Activated naive CD4-positive, alpha-beta T cell treated with anti-CD3 and anti-CD28 coated beads for 36 hours (primary cell): ENCODE measurements at regions not wholly inside any gene's neighbourhood (a gene's known extent, or its start where the extent isn't known, plus 50 kb on each side); places are given as distances from the start of the nearest gene placed in this dataset.
"Not testable (repeated sequence)": the region's sequence is repeated elsewhere in the genome, so short reads cannot be mapped to it uniquely, and the experiment has no call there.

Experiments used
- CTCF ChIA-PET: fragments of 350-600 bp; sonication (Branson Sonifier 250); formaldehyde crosslinking; loops from one replicate; lab custom pipeline; 2021; ENCODE audit warnings: antibody characterized with exemption; lab: Charles Lee
- DNase-seq: peaks from one replicate; pipeline ENCODE4 v3.0.0-alpha.2; 2020
- H3K27ac Mint-ChIP-seq: one replicate; pipeline ENCODE4 v1.8.0; 2021; ENCODE audit warnings: mild to moderate bottlenecking, mixed read lengths
- H3K27me3 Mint-ChIP-seq: one replicate; pipeline ENCODE4 v1.8.0; 2021; ENCODE audit warnings: low read depth, mixed read lengths
- H3K36me3 Mint-ChIP-seq: one replicate; pipeline ENCODE4 v1.8.0; 2021; ENCODE audit warnings: low read depth, mixed read lengths
- H3K4me1 Mint-ChIP-seq: one replicate; pipeline ENCODE4 v1.8.0; 2021; ENCODE audit warnings: low read depth, mixed read lengths
- H3K4me3 Mint-ChIP-seq: one replicate; pipeline ENCODE4 v1.8.0; 2021; ENCODE audit warnings: mild to moderate bottlenecking, moderate library complexity, mixed read lengths
- H3K9me3 Mint-ChIP-seq: one replicate; pipeline ENCODE4 v1.8.0; 2021; ENCODE audit warnings: mixed read lengths
- intact Hi-C: fragments of 100-400 bp; cut with micrococcal nuclease; formaldehyde crosslinking; loops from one replicate; pipeline ENCODE4 v1.15.1; 2023

DNA sequence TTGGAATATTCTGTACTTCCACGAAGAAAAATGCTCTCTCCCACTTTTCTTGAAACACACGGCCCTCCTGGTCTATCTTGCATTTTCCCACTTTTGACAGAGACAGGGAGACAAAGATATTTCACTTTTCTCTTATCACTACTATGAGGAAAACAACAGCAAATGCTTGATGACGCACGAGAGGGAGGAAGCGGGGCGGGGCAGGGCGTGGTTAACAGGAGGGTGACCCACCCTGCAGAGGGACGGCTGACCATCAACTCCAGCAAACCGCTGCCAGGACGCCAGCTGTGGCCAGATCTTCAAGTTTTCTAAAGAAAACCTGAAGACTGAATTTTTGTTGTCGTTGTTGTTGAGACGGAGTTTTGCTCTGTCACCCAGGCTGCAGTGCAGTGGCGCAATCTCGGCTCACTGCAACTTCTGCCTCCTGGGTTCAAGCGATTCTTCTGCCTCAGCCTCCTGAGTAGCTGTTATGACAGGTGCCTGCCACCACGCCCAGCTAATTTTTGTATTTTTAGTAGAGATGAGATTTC is 63.8 kb downstream of the NSUN5 start:
- H3K4me1 Mint-ChIP-seq, intact Hi-C loops, H3K4me3 Mint-ChIP-seq, H3K27ac Mint-ChIP-seq, DNase-seq, H3K36me3 Mint-ChIP-seq, H3K9me3 Mint-ChIP-seq, H3K27me3 Mint-ChIP-seq, CTCF ChIA-PET: not testable (repeated sequence)

DNA sequence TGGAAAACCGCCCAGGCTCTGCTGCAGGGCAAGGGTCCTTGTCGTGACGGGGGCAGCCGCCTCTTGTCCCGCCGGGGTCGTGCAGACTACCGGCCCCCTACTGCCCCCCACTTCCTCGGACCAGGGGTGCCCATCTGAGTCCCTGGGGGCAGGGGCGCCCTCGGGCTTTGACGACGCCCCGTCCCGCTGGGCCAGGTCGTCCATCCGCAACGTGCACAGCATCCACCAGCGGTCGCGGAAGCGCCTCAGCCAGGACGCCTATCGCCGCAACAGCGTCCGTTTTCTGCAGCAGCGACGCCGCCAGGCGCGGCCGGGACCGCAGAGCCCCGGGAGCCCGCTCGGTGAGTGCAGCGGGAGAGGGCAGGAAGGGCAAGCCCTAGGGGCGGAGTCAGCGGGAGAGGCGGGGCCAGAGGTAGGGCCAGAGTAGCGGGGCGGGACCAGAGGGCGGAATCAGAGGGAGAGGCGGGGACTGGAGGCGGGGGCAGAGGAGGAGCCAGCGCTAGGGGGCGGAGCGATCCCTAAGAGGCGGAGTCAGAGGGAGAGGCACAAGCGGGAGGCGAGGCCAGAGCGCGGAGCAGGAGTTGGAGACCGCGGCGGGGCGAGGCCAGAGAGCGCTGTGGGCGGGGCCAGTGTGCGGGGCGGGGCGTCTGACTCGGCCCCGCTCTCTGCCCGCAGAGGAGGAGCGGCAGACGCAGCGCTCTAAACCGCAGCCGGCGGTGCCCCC is 73.5 kb downstream of the NSUN5 start:
- H3K27ac Mint-ChIP-seq: not testable (repeated sequence)

DNA sequence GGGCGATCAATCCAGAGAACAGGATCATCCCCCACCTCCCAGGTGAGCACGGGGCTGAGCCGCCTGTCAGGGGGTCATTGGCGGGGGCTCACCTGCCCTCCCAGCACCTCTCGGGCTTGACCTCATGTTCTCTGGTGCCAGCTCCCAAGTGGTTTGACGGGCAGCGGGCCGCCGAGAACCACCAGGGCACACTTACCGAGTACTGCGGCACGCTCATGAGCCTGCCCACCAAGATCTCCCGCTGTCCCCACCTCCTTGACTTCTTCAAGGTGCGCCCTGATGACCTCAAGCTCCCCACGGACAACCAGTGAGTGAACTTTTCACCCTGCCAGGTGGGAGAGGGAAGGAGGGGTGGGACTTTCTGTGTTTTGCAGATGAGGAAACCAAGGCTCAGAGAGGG is 82.9 kb downstream of the NSUN5 start:
- H3K4me1 Mint-ChIP-seq, H3K9me3 Mint-ChIP-seq, CTCF ChIA-PET: not testable (repeated sequence)

More for the DNA sequence above, 73.5 kb downstream of the NSUN5 start:
- intact Hi-C loops, H3K9me3 Mint-ChIP-seq, H3K27me3 Mint-ChIP-seq, CTCF ChIA-PET, H3K4me3 Mint-ChIP-seq, H3K4me1 Mint-ChIP-seq, H3K36me3 Mint-ChIP-seq: not testable (repeated sequence)
- DNase-seq: peak; percentile 96

DNA sequence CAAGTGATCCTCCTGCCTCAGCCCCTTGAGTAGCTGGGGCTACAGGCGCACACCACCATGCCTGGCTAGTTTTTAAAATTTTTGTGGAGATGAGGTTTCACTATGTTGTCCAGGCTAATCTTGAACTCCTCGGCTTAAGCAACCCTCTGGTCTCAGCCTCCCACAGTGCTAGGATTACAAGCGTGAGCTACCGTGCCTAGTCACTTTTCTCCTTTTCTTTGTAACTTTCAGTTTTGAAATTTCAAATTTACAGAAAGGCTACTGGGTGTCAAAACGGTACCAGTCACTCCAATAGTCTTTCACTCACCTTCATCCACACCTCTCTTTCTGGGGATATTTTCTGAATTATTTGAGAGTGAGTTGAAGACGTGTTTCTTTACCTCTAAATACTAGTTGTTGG is 86.9 kb downstream of the NSUN5 start:
- H3K27ac Mint-ChIP-seq: not testable (repeated sequence)

More for the DNA sequence above, 82.9 kb downstream of the NSUN5 start:
- H3K4me3 Mint-ChIP-seq, DNase-seq, H3K27me3 Mint-ChIP-seq, H3K27ac Mint-ChIP-seq, intact Hi-C loops, H3K36me3 Mint-ChIP-seq: not testable (repeated sequence)

DNA sequence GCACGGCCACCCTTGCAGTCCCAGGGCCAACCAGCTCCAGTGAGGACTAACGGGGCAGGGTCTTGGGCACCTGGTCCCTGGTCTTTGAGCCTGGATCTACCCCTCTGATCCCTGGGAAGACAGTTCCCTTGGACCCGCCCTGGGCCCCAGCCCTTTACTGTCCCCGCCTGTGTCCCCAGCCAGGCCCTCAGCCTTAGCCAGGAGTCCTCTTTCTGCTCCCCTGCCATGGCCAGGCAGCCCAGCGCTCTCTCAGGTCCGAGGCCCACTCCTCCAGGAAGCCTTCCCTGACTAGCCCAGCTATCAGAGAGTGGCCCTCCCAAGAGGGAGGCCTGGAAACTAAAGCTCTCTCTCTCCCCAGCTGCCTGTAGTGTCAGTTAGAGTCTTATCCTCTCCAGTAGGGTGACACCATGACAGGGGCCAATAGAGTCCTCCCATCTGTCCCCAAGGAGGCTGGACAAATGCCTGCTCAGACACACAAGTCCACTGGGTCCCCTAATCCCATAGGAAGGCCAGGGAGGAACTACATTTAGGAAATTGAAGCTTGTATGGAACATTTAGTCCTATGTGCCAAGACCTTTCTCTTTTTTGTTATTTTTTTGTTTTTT is 87.8 kb downstream of the NSUN5 start:
- intact Hi-C loops, CTCF ChIA-PET, H3K4me3 Mint-ChIP-seq, H3K4me1 Mint-ChIP-seq, DNase-seq, H3K27me3 Mint-ChIP-seq, H3K27ac Mint-ChIP-seq, H3K36me3 Mint-ChIP-seq, H3K9me3 Mint-ChIP-seq: not testable (repeated sequence)

More for the DNA sequence above, 86.9 kb downstream of the NSUN5 start:
- H3K4me3 Mint-ChIP-seq, H3K4me1 Mint-ChIP-seq, H3K36me3 Mint-ChIP-seq, H3K27me3 Mint-ChIP-seq, intact Hi-C loops, DNase-seq, H3K9me3 Mint-ChIP-seq, CTCF ChIA-PET: not testable (repeated sequence)

DNA sequence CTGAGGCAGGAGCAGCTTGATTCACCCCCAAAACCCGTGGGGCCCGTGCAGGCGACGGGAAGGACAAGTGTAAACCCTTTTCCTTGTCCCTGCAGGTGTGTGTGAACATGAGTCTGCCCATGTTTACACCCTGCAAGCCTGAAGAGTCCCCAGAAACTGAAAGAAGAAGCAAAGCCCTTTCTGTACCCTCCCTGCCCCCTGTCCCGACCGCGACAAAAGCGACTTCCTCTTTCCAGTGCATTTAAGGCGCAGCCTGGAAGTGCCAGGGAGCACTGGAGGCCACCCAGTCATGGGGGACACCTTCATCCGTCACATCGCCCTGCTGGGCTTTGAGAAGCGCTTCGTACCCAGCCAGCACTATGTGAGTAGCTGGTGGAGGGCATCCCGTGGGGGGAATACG is 88.3 kb downstream of the NSUN5 start:
- H3K4me3 Mint-ChIP-seq, intact Hi-C loops, H3K27me3 Mint-ChIP-seq, H3K4me1 Mint-ChIP-seq, H3K36me3 Mint-ChIP-seq, DNase-seq, H3K27ac Mint-ChIP-seq, H3K9me3 Mint-ChIP-seq, CTCF ChIA-PET: not testable (repeated sequence)

DNA sequence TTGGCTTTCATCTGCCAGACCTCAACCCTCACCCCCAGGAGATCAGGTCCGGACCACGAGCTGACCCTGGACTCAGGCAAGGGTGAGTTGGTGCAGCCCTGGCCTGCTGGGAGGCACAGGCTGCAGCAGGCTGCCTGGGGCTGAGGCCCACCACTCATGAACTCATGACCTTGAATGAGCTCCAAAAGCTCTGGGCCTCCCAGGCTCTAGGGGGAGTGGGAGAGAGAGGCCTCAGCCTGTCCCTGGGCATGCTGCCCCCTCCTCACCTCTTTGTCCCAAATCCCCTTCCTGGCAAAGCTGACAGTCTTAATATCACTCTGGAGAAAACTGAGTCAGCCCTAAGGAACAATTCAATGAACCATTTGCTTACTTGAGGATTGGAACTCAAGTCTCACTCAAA is 89.8 kb downstream of the NSUN5 start:
- H3K4me3 Mint-ChIP-seq, H3K4me1 Mint-ChIP-seq, H3K36me3 Mint-ChIP-seq, intact Hi-C loops, H3K27me3 Mint-ChIP-seq, H3K9me3 Mint-ChIP-seq, CTCF ChIA-PET, H3K27ac Mint-ChIP-seq, DNase-seq: not testable (repeated sequence)

DNA sequence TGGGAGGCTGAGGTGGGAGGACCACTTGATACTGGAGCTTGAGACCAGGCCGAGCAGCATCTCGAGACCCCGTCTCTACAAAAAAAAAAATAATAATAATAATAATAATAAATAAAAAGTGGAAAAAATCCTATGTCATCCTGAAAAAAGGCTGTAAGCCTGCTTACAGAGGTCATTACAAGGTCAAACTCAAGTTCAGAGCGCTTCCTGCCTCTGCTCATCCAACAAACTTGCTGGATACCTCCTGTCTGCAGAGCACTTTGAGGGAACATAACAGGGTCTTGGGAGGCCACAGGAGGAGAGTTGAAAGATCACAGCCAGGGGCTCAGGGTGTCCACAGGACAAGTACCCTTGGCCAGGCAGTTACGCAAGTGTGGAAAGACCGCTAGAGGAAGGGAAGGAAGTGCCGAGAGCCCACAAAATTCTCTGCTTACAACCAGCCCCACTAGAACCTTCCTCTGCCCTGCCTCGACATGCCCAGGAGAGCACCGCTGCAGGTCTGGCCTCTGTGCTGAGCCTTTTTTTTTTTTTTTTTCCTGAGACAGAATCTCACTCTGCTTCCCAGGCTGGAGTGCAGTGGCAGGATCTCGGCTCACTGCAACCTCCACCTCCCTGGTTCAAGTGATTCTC is 92.5 kb downstream of the NSUN5 start:
- CTCF ChIA-PET, H3K4me1 Mint-ChIP-seq, H3K27me3 Mint-ChIP-seq, H3K9me3 Mint-ChIP-seq, H3K4me3 Mint-ChIP-seq, intact Hi-C loops, DNase-seq, H3K27ac Mint-ChIP-seq, H3K36me3 Mint-ChIP-seq: not testable (repeated sequence)

DNA sequence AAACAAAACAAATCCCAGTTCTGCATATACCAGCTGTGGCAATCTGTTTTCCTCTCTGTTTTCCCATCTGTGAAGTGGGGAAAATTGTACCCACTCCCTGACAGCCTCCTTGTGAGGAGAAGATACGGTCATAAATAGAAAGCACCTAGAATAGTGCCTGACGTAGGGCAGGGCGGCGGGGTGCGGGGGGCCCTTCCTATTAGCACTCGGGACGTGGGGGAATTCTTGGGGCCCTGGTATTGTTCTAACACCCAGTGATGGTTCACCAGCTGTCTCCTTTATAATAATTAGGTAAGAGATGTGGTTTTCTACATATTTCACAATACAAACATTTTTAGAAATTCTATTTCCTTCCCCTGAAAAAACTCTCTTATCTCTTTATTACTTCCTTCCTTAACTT is 93.4 kb downstream of the NSUN5 start:
- H3K4me3 Mint-ChIP-seq, CTCF ChIA-PET, H3K27ac Mint-ChIP-seq, H3K36me3 Mint-ChIP-seq, intact Hi-C loops, H3K4me1 Mint-ChIP-seq, H3K9me3 Mint-ChIP-seq, H3K27me3 Mint-ChIP-seq, DNase-seq: not testable (repeated sequence)

DNA sequence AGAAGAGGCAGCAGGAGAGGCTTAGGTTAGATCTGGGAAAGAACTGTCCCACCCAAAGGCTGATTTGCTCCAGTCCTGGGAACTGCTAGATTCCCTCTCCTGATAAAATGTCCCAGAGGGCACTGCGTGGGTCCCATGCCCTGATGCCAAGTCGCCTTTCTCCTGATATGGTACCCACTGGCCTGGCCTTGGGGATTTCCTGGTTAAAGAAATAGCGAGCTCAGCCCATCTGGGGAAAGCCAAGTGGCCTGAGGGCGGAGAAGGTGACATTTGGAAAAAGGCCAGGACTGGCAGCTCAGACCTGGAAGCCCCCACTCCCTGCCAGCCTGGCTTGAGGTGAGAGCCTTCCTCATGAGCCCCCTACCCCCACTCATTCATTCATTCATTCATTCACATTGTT is 94.2 kb downstream of the NSUN5 start:
- intact Hi-C loops, H3K4me1 Mint-ChIP-seq, DNase-seq, H3K27ac Mint-ChIP-seq, H3K9me3 Mint-ChIP-seq, CTCF ChIA-PET, H3K4me3 Mint-ChIP-seq, H3K36me3 Mint-ChIP-seq, H3K27me3 Mint-ChIP-seq: not testable (repeated sequence)

DNA sequence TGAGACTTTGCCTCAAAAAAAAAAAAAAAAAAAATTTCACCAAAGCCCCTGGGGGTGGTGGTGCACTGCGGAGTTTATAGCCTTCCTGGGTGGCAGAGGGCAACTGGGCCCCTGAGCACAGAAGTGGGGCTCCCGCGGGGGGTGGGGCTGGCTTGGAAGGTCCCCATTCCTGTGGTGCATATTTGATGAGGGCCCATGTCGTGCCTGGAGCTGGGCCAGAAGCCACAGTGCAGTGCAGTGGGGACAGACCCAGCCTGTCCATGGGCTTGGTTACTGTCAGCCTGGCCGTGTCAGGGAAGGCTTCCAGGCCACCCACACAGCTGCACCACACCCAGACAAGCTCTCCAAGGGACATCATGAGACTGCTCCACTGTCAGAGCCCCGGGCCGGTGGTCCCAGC is 95.5 kb downstream of the NSUN5 start:
- H3K9me3 Mint-ChIP-seq, H3K4me1 Mint-ChIP-seq, H3K27ac Mint-ChIP-seq, CTCF ChIA-PET, H3K27me3 Mint-ChIP-seq, DNase-seq, H3K36me3 Mint-ChIP-seq, H3K4me3 Mint-ChIP-seq, intact Hi-C loops: not testable (repeated sequence)

DNA sequence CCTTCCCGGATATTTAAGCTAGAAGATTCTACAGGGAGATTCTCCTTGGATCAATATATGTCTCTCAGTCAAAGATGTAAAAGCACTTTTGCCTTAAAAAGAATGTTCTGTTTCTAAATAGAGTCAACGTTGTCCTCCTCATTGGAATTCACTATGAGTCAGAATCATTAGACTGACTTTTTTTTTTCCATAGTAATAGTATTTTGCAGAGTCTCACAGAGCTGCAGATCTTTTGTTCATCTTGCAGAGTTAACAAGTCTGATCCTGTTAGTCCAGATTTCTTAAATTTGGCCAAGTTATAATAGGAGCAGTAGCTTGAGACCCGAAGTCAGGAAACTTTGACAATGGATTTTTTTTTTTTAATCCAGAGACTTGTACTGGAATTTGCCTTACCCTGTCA is 103.0 kb downstream of the NSUN5 start:
- H3K4me1 Mint-ChIP-seq, H3K4me3 Mint-ChIP-seq, intact Hi-C loops, H3K27me3 Mint-ChIP-seq, H3K9me3 Mint-ChIP-seq, H3K27ac Mint-ChIP-seq, DNase-seq, CTCF ChIA-PET, H3K36me3 Mint-ChIP-seq: not testable (repeated sequence)

DNA sequence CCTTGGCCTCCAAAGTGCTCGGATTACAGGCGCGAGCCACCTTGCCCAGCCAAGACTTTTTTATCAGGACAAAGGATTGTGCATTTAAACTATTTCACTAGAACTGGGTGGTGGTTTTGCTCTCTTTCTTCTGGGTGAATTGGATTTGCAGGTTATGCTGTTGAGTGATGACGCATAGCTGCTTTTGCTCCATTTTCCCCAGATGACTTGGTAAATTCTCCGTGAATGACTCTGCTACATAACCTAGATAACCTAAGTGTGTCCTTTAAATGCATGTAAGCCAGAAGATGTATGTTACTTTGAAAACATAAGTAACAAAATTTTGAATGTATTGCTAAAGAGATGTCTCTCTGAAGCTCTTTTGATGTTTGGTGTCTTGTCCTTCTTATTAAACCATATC is 103.7 kb downstream of the NSUN5 start:
- H3K4me3 Mint-ChIP-seq, intact Hi-C loops, H3K36me3 Mint-ChIP-seq, H3K27ac Mint-ChIP-seq, H3K4me1 Mint-ChIP-seq, CTCF ChIA-PET, H3K27me3 Mint-ChIP-seq, H3K9me3 Mint-ChIP-seq, DNase-seq: not testable (repeated sequence)
